ENCODE measurements at regions not wholly inside any gene's neighbourhood (a gene's known extent, or its start where the extent isn't known, plus 50 kb on each side); places are given as distances from the start of the nearest gene placed in this dataset.
"Not testable (repeated sequence)": the region's sequence is repeated elsewhere in the genome, so short reads cannot be mapped to it uniquely, and the experiment has no call there.

DNA sequence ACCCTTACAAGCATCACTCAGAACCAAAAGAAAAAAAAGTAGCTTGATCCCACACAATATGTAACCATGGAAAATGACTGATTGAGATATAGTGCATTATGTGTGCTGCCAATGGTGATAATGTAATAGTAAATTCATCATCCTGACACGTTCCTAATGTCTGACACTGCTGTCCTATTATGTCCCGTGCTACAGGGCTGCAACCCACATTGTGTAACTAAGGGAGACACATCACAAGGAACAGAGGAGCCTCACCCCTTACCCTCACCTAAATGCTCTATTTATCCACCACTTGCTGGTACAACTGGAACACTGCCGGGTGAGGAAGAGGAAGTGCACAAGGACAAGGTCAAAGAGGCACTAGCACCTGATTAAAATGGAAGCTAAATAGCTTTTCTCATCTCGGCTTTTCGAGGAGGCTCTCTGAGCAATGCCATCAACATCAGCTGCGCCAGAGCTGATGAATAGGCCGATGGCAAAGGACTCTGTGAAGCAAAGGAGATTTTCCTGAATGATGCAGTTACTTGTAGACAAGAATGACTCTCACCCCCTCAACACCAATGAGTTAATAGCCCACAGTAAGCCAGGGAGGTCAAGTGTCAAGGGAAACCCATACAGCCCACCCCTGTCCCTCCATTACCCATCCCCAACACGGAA lies 181.6 kb downstream of the HNRNPD start:
- DNase-seq: no peak

DNA sequence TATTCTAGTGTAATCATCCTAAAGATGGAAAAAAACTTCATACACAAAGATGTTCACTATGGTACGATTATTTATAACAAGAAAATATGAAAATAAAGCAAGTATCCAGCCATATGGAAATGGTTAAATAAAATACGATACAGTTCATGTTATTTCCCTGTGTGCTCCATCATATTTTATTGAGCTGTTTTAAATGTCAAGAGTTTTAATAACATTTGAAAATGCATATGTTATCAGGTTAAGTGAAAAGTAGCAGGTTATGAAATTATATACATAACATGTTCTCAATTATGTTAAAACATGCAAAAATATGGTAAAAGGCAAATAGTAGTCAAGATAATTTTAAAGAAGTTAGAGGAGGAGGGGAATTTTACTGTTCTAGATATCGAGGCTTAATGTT lies 192.0 kb downstream of the HNRNPD start:
- DNase-seq: no peak

DNA sequence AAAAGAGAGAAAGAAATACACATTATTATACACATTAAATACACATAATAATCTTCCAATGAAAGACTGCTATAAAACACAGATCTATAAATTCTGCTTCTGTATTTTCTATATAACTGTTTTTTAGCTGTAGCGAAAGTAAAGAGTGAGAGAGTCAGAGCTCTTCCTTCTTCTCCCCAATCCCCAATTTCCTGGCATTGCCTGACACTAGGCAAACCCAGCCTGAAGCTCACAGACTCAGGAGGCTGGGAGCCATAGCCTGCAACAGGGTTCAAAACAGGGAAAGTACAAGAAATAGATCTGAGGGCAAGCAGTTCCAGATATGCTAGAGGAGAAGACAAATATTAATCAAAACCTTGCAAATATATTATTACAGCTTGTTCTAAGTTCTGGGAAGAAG lies 201.6 kb downstream of the HNRNPD start:
- DNase-seq: no peak

DNA sequence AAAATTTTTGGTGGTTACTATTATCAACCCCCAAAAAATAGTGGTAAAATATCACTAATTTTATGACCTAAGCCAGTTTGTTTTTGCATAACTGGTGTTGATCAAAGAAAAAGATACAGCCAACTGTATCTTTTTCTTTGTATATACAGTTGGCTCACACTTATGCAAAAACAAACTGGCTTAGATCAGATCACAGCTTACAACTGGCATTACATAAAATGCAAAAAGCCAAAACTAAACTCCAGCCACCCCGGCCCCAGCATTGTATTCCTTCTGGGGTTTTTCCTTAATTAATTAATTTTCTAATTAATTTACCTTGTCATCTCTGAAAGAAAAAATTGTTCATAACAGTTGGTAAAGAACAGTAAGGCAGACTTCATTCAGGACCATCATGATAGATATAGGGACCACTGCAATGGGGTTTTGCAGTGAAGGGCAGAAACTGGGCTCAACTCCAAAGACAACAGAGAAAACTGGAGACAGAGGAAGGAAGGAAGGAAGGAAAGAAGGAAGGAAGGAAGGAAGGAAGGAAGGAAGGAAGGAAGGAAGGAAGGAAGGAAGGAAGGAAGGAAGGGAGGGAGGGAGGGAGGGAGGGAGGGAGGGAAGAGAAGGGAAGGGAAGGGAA lies 202.1 kb downstream of the HNRNPD start:
- DNase-seq: peak; percentile 5 to 30

DNA sequence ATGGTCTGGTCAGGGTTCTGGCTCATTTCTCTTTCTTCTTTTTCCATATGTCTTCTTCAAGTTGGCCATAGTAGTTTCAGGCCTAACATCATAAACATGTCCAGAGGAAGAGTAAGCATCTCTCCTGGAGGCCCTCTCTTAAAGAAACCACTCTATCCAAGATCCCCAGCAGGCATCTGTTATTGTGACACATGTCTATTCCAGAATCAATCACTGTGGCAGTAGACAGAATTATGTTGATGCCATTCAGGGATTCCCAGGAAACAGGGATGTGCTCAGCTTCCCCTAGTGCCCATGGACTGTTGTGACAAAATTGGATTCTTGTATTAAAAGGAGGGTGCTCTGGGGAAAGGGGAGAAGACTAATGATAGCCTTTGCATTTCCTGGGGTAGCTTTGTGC lies 224.0 kb downstream of the HNRNPD start:
- DNase-seq: no peak

DNA sequence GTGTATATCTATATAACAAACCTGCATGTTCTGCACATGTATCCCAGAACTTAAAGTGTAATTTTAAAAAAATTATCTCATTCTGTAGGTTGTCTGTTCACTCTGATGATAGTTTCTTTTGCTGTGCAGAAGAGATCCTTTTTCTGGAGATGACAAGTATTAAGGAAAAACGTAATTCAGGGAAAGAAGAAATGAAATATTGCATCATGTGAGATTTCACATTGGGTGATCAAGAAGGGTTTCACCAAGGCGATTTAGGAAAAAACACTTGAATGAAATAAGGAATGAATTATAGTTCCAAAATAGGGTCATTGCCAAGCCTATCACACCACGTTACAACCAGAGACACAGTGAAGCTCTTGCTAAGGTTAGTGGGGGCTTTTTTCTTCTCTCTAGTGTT lies 227.9 kb downstream of the HNRNPD start:
- DNase-seq: no peak

DNA sequence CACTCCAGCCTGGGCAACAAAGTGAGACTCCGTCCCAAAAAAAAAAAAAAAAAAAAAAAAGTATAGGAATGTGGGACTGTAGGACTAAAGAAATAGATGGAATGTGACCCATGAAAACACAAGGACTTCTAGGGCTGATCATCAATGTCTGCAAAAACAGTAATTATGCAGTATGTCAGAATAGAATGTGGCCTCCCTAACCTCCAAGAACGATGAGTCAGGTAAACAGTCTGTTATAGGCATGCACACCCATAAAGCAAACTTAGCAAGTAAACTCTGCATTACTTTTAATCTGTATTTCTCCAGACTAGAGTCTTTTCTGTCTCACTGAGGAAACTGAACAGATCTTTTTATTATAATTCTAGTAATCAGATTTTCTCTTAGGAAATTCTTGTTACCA lies 233.4 kb downstream of the HNRNPD start:
- DNase-seq: no peak

DNA sequence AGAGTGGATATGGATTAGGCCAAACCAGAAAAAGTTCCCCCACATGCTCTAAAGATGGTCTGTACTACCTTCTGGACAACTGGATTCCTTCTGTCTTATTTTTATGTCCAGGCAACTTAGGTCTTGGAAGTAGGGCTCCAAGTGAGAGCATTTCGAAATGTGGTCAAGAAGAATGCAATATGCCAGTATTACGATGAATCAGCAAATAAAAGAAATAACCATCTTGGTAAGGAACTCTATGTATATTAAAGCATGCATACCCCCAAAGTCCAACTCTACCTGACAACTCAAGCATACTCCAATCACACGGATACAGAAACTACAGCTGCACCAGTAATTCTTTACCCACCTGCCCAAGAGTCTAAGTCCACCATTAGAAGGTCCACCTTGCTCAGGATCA lies 234.5 kb downstream of the HNRNPD start:
- DNase-seq: no peak

DNA sequence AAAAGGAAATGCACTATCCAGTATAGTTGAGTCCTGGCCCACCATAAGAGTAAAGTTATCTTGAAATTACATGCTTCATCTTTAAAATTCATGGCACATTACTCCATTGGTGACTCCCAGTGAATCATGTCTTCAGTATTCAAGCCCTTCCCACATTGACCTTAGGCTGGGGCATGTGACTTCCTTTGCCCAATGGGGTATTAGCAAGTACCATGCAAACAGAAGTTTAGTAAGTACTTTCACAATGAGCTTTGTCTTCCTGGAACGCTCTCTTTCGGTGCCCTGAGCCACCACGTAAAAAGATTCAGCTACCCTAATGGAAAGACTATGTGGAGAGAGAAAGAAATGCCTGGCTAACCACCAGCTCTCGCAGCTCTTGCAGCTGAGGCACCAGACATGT lies 235.4 kb downstream of the HNRNPD start:
- DNase-seq: no peak

DNA sequence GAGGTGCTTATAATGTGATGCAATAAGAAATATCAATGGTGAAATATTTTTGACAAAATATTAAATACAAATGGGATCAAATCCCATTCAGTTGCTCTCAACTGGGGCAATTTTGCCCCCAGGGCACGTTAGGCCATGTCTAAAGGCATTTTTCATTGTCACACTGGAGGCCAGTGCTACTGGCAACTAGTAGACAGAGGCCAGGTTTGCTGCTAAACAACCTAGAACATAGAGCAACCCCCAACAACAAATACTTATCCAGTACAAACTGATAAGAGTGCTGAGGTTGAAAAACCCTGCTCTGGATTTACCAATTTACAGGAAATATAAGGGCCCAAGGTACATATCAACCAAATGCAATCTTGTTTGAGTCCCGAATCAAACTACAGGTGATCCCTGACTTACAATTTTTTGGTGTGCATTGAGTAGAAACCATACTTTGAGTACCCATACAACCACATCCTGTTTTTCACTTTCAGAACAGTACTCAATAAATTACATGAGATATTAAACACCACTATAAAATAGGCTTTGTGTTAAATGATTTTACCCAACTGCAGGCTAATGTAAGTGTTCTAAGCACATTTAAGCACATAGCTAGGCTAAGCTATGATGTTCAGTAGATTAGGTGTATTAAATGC lies 237.5 kb downstream of the HNRNPD start:
- DNase-seq: no peak

DNA sequence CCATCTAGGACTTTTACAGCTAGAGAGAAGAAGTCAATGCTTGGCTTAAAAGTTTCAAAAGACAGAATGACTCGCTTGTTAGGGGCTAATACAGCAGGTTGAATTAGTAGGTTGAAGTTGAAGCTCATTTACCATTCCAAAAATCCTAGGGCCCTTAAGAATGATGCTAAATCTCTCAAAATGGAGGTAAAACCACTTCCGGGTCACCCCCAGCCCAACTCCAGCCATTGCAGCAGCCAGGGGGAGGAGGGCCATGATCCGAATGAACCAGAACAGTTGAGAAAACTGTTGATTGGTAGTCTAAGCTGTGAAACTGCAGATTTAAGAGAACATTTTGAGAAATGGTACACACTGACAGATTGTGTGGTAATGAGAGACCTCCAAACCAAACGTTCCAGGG lies 245.4 kb downstream of the HNRNPD start:
- DNase-seq: no peak

DNA sequence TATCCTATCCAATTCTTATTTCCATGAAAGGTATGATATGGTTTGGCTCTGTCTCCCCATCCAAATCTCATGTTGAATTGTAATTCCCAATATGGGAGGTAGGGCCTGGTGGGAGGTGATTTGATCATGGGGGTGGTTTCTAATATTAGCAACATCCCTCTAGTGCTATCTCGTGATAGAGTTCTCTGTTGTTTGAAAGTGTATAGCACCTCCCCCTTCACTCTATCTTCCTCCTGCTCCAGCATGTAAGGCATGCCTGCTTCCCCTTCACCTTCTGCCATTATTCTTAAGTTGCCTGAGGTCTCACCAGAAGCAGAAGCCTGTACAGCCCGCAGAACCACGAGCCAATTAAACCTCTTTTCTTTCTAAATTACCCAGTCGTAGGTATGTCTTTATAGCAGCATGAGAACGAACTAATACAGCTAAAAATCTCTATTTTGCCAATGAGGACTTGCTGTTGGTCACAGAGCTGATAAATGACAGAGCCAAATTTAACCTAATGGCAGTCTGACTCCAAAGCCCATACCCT lies 247.2 kb downstream of the HNRNPD start:
- no peak for DNase-seq

DNA sequence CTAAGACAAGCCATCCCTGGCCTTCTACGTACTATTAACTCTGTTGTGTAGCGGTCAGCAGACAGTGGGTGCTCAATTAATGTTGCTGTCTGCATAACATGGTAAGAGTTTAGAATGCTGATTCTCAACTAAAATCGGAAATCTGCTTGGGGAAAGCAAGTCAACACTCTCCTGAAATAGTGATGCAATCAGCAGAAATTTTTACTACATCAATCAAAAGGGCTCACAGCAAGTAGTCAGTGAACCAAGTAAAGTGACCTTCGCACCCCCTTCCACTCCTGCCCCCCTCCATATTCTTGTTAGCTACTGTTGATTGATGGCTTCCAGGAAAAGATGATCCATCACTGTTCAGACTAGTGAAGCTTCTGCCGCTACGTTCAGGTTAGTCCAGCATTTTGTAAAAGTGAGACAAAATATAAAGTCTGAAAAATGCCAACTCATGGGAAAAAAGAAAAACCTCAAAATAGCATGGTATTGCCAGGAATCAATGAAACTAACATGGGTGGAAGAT lies 247.9 kb downstream of the HNRNPD start:
- no peak for DNase-seq

DNA sequence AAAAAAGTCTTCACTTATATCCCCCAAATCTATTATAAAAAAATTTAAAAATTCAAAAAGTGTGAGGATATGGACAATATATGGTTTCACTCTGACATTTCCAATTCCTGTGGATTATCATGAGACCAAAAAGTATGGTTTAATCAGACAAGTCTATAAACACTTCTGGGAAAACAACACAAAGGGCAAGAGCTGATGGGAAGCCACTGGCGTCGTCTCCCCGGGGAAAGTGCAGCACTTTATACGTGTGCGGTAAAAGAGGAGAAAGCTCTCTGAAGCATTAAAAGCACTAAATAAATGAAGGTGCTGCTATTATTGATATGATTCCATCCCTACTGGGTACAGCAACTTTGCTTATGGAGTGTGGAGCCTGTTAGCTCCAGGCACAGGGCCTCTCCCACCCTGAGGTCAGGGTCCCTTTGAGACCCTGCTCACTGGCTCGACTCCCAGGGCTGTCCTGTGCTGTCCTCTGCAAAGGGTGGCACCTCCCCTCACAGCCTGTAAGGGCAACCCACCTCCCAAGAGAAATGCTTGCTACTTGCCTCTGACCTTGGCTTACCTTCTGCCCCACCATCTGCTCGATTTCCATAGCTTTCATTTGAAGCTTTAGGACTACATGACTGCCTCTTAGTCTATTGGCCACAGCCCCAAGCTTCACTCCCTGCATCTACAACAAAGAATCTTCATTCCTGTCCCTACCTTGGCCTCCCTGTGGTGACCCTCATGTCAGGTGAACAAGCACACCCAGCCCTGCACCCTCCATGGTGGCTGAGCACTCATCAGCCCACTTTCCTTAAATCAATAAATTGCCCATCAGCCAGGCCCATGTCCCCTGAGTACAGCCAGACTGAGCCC lies 248.6 kb downstream of the HNRNPD start:
- no peak for DNase-seq

DNA sequence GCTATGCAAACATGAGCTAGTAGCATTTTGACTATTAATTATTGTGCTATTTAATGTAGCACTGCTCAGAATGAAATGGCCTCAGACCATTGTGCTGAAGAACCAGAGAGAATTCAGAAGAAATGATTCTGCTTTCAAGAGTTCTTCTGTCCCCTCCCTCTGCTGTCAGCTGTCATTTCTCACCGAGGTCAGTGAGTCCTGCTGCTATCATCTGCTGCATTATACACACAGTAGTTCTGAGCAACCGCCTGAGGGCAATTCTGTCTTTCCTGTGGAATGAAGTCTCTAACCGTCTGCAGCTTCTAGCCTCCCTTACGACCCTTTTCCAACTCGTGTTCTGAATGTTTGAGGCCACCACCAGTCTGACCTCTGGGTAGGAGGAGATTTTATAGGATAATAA lies 249.4 kb downstream of the HNRNPD start:
- DNase-seq: no peak

DNA sequence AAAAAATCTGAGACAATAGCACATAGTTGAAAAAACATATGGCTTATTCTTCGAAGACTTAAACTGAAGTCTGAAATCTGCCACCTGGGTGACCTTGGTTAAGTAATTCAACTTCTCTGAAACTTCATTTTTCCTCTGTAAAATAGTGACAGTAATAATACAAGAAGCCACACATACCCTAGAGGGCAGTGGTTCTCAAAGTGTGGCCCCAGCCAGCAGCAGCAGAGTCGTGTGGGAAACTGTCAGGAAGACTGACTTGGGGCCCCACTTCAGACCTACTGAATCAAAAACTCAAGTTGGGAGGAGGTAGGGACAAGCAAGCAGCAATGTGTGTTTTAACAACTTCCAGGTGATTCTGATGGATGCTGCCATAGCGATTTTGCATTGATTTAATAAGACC lies 249.9 kb downstream of the HNRNPD start:
- DNase-seq: no peak

DNA sequence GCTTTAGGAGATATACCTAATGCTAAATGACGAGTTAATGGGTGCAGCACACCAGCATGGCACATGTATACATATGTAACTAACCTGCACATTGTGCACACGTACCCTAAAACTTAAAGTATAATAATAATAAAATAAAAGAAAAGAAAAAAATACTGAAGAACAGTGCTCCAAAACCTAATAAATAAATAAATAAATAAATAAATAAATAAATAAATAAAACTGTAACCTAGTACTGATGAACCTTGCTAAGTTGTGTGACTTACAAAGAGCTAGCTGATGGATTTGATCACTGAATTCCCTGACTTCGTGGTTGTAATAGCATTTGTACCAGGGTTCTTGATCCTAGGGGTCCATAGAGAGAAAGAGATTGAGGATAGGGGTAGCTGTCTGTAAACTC lies 258.6 kb downstream of the HNRNPD start:
- DNase-seq: not testable (repeated sequence)

DNA sequence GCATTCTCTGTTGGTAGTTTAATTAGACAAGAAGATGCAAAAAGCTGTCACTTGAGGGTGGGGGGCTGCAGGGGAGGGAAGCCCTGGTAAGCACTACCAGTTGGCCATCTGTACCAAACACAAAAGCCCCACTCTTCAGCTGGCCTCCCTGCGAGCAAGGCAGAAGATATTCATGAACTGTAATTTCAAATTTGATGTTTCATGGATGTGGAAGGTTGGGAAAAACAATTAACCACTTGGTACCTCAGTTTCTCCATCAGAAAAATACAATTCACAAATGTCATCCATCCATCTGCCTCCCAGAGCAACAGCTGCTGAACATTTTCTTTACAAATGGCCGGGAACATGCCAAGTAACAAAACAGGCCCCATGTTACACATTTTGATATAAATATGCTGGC lies 265.3 kb downstream of the HNRNPD start:
- DNase-seq: no peak

DNA sequence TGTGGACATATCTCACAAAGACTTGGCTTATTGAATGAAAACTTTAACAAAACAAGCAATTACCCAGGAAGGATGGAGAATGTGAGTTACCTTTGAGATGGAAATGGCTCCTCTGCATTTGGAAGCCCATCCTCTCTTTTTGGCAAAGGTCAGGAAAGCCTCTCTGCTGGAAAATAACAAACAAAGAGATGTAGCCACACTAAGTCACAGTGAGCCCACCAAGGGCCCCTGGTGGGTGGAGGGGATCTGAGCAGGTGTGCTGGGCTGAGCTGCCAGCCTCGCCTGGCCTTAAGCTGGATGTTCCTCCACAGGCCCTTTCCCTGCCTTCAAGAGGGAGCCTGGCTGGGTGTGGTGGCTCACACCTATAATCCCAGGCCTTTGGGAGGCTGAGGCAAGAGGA lies 269.2 kb downstream of the HNRNPD start:
- no peak for DNase-seq

DNA sequence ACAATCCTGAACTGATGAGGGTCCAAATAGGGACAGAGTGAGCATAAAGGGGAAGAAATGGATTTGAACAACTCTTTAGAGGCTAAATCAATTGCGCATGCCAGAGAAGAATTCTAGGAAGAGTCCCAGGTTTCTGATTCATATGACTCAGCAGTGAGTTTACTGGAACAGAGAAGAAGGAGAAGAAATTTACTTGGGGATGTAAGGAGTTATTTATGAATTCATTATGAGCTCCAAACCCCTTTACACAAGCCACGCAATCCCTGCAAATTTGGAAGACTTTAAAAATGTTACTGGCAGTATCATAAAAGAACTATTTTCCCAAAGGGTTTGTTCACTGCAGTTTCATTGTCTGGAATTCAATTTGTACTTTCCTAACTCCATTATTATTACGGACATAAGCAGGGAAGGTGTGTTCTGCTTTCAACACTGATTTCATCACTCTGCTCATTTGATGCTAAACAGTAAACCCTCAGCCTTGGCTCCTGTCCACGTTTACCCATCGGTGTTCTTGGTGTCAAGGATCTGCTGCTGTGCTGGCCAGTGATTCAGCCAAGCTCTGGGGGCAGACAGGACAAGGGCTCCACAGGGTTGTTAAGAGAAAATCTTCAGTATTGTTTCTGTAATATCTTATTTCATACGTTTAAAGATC lies 273.7 kb downstream of the HNRNPD start:
- DNase-seq: no peak

DNA sequence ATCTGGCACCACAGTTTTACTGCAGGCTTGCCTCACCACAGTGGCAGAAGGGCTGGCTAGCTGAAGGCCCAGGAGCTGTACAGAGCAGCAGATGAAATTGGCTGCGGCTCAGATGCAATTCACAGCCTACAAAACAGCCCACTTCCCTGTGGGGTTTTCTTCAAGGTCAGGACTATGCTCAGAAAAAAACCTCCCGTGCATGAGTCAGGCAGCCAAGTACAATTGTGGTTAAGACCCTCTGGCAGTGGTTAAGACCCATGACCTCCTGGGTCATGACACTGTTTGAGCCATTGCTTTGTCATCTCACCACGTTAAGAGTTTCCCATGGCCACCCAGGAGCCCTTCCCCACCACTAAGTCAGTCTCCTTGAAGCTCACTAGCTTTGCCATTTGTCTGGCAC lies 276.3 kb downstream of the HNRNPD start:
- no peak for DNase-seq

DNA sequence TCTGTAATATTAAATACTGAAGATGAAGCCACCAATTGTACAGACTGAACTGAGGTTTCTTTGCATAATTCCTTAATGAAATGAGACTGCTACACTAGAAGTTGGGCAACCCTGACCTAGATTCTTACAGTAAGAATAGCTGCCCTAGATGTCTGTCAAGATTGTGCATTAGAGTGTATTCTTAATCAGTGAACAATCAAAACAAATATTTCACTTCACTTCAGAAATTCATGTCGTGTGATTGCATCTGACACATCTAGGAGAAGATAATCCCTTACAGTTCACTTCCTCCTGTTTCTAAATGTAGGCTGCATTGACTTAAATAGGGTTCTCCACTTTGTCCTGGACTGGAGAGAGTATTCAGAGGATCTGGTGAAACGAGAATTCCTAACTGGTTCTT lies 283.1 kb downstream of the HNRNPD start:
- no peak for DNase-seq

Measured in right lung (tissue), 2 donors.